ENCODE measurements at regions not wholly inside any gene's neighbourhood (a gene's known extent, or its start where the extent isn't known, plus 50 kb on each side); places are given as distances from the start of the nearest gene placed in this dataset.

DNA sequence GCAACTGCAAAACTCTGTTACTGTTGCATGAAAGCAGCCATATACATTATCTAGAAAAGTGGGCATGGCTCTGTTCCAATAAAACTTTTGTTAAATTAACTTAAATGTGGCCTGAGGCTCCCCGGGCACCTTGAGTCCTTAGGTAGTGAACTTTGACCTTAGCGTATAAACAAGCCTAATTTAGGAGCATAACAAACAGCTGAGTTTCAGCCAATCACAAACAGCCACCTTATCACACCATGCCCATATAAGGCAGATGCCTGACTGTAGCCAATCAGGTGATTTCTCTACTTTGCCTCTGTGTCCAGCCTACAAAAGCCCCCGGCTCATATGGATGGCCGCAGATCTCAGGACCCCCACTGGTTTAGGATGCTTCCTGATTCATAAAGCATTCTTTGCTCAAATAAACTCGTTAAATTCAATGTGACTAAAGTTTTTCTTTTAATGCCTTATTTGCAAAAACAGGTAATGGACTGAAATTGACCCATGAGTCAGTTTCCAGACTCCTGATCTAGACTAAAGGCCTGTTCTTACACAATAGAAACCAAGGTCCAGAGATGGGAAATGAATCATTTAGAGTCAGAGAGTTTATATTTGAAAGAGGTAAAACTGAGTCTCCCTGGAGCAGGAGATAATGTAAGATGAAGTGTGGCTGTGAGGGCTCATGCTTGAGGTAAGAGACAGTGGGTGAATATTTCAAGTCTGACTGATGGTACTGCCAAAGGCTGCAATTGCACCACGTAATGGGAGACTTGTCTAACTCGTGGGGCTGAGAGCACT is 130.2 kb downstream of the FGF9 start:
- TF ChIP-seq, protein P1, sequence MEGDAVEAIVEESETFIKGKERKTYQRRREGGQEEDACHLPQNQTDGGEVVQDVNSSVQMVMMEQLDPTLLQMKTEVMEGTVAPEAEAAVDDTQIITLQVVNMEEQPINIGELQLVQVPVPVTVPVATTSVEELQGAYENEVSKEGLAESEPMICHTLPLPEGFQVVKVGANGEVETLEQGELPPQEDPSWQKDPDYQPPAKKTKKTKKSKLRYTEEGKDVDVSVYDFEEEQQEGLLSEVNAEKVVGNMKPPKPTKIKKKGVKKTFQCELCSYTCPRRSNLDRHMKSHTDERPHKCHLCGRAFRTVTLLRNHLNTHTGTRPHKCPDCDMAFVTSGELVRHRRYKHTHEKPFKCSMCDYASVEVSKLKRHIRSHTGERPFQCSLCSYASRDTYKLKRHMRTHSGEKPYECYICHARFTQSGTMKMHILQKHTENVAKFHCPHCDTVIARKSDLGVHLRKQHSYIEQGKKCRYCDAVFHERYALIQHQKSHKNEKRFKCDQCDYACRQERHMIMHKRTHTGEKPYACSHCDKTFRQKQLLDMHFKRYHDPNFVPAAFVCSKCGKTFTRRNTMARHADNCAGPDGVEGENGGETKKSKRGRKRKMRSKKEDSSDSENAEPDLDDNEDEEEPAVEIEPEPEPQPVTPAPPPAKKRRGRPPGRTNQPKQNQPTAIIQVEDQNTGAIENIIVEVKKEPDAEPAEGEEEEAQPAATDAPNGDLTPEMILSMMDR (IDR thresholded peaks at IDR 0.05; ENCODE audit: extremely low read depth in 1 of 2, insufficient read depth in 1 of 2, low read depth in 1 of 2, low read length in 2 of 2): no peak
- TF ChIP-seq POLR2AphosphoS5 (IDR thresholded peaks at IDR 0.05; ENCODE audit: insufficient read depth, low read depth, low read length): no peak

All from endothelial cell of umbilical vein (primary cell).